ENCODE measurements at regions not wholly inside any gene's neighbourhood (a gene's known extent, or its start where the extent isn't known, plus 50 kb on each side); places are given as distances from the start of the nearest gene placed in this dataset.
A peak's percentile ranks its signal among the peaks of the same experiment; 100 is the strongest.
"Not testable (repeated sequence)": the region's sequence is repeated elsewhere in the genome, so short reads cannot be mapped to it uniquely, and the experiment has no call there.

GRCh38 chr5:97234380-97234779, 51.3 kb upstream of the RIOK2 start:
- DNase-seq (ENCODE audit: low read depth, low spot score), result not testable (repeated sequence)

- no peak for DNase-seq (ENCODE audit: low read depth, low spot score)
Measured at GRCh38 chr5:97242341-97242740, 59.3 kb upstream of the RIOK2 start.

- DNase-seq (ENCODE audit: low read depth, low spot score), result no peak
Measured at GRCh38 chr5:97243353-97243752, 60.3 kb upstream of the RIOK2 start.

- DNase-seq (ENCODE audit: low read depth, low spot score), result no peak
Measured at GRCh38 chr5:97245386-97245785, 62.3 kb upstream of the RIOK2 start.

- no peak for DNase-seq (ENCODE audit: low read depth, low spot score)
Measured at GRCh38 chr5:97250113-97250512, 67.1 kb upstream of the RIOK2 start.

- no peak for DNase-seq (ENCODE audit: low read depth, low spot score)
Measured at GRCh38 chr5:97266076-97266475, 83.0 kb upstream of the RIOK2 start.

- DNase-seq (ENCODE audit: low read depth, low spot score), result peak; percentile 4
Measured at GRCh38 chr5:97266576-97266975, 83.5 kb upstream of the RIOK2 start.

- DNase-seq (ENCODE audit: low read depth, low spot score), result no peak
Measured at GRCh38 chr5:97267767-97268166, 84.7 kb upstream of the RIOK2 start.

GRCh38 chr5:97276474-97277120, 93.5 kb upstream of the RIOK2 start:
- DNase-seq (ENCODE audit: low read depth, low spot score), result no peak

GRCh38 chr5:97281257-97281656, 98.2 kb upstream of the RIOK2 start:
- no peak for DNase-seq (ENCODE audit: low read depth, low spot score)

- peak; percentile 15 for DNase-seq (ENCODE audit: low read depth, low spot score)
Measured at GRCh38 chr5:97297063-97297703, 114.1 kb upstream of the RIOK2 start.

- no peak for DNase-seq (ENCODE audit: low read depth, low spot score)
Measured at GRCh38 chr5:97297704-97298091, 114.7 kb upstream of the RIOK2 start.

GRCh38 chr5:97301181-97301580, 118.1 kb upstream of the RIOK2 start:
- not testable (repeated sequence) for DNase-seq (ENCODE audit: low read depth, low spot score)

- no peak for DNase-seq (ENCODE audit: low read depth, low spot score)
Measured at GRCh38 chr5:97338729-97339128, 155.7 kb upstream of the RIOK2 start.

GRCh38 chr5:97355775-97356174, 172.7 kb upstream of the RIOK2 start:
- no peak for DNase-seq (ENCODE audit: low read depth, low spot score)

GRCh38 chr5:97363577-97363976, 180.5 kb upstream of the RIOK2 start:
- DNase-seq (ENCODE audit: low read depth, low spot score), result no peak

GRCh38 chr5:97364731-97365130, 181.7 kb upstream of the RIOK2 start:
- no peak for DNase-seq (ENCODE audit: low read depth, low spot score)

- DNase-seq (ENCODE audit: low read depth, low spot score), result no peak
Measured at GRCh38 chr5:97365163-97365845, 182.3 kb upstream of the RIOK2 start.

- DNase-seq (ENCODE audit: low read depth, low spot score), result no peak
Measured at GRCh38 chr5:97365918-97366317, 182.9 kb upstream of the RIOK2 start.

GRCh38 chr5:97375959-97376358, 192.9 kb upstream of the RIOK2 start:
- no peak for DNase-seq (ENCODE audit: low read depth, low spot score)

- no peak for DNase-seq (ENCODE audit: low read depth, low spot score)
Measured at GRCh38 chr5:97377582-97377981, 194.5 kb upstream of the RIOK2 start.

GRCh38 chr5:97383996-97384395, 200.9 kb upstream of the RIOK2 start:
- peak; percentile 5 for DNase-seq (ENCODE audit: low read depth, low spot score)

GRCh38 chr5:97388794-97389193, 205.7 kb upstream of the RIOK2 start:
- DNase-seq (ENCODE audit: low read depth, low spot score), result no peak

All from astrocyte of the hippocampus (primary cell).